Body of pancreas (tissue), 4 donors: ENCODE measurements at regions not wholly inside any gene's neighbourhood (a gene's known extent, or its start where the extent isn't known, plus 50 kb on each side); places are given as distances from the start of the nearest gene placed in this dataset.

Source experiments
- CTCF ChIP-seq, 7 experiments: fragments of 450-650 bp in 4 of 7; fragments of 200-600 bp in 3 of 7; sonication (generic) in 3 of 7; IDR thresholded peaks; one replicate each; pipeline ENCODE4 v1.5.1; 2016 to 2019; ENCODE audit warnings: antibody characterized with exemption in 7 of 7
- POLR2A ChIP-seq, 3 donors: fragments of 450-650 bp; IDR thresholded peaks; one replicate each; pipeline ENCODE4 v1.6.1; 2016; ENCODE audit warnings: antibody characterized with exemption in 3 of 3, mild to moderate bottlenecking in 2 of 3

- TF ChIP-seq POLR2A (IDR thresholded peaks at IDR 0.05) (no peak), CTCF (IDR thresholded peaks at IDR 0.05) (no peak)
Observed at GRCh38 chr4:125169192-125169591, 145.6 kb upstream of the FAT4 start.
